PC-3 (cell line): ENCODE measurements at regions not wholly inside any gene's neighbourhood (a gene's known extent, or its start where the extent isn't known, plus 50 kb on each side); places are given as distances from the start of the nearest gene placed in this dataset.
A peak's percentile ranks its signal among the peaks of the same experiment; 100 is the strongest.

Experiments
- ATAC-seq: fragments of 200-7000 bp; cut with Tn5 transposase; 2 replicates; pipeline ENCODE4 v1.9.1; 2020; ENCODE audit warnings: mild to moderate bottlenecking, moderate library complexity
- BruUV-seq: library from RNA; stranded (reverse); fragments of 400-500 nt; replicated peaks from 2 replicates; lab custom pipeline; 2021; lab: Mats Ljungman, UMichigan
- CTCF ChIA-PET: fragments of 300-600 bp; sonication (Branson Sonifier 250); formaldehyde crosslinking; loops from one replicate; lab custom pipeline; 2022; ENCODE audit warnings: antibody characterized with exemption; lab: Charles Lee
- POLR2A ChIA-PET: fragments of 300-600 bp; sonication (Branson Sonifier 250); formaldehyde crosslinking; loops from one replicate; lab custom pipeline; 2022; ENCODE audit warnings: antibody characterized with exemption; ENCODE audit not compliant: unreplicated experiment; lab: Charles Lee
- DNase-seq: peaks from one replicate; pipeline ENCODE4 v3.0.0-alpha.2; 2015
- H2AFZ ChIP-seq: fragments of 300-600 bp; sonication (generic); 2 replicates; pipeline ENCODE4 v1.6.0; 2016; ENCODE audit warnings: antibody characterized with exemption, low read length
- H3F3A ChIP-seq: fragments of 300-600 bp; sonication (generic); one replicate; pipeline ENCODE4 v1.6.0; 2017; ENCODE audit warnings: antibody characterized with exemption, low read length, control low read depth, mild to moderate bottlenecking; ENCODE audit not compliant: unreplicated experiment
- H3K27ac ChIP-seq: fragments of 300-600 bp; sonication (generic); 2 replicates; pipeline ENCODE4 v1.5.1; 2016; ENCODE audit warnings: mild to moderate bottlenecking, low read length
- H3K27me3 ChIP-seq: fragments of 300-600 bp; sonication (generic); 2 replicates; pipeline ENCODE4 v1.6.1; 2016; ENCODE audit warnings: low read length, mixed read lengths
- H3K36me3 ChIP-seq: fragments of 300-600 bp; sonication (generic); 2 replicates; pipeline ENCODE4 v1.6.1; 2016; ENCODE audit warnings: low read depth, mixed run types, low read length, mixed read lengths
- H3K4me1 ChIP-seq: fragments of 300-600 bp; sonication (generic); 2 replicates; pipeline ENCODE4 v1.5.1; 2016; ENCODE audit warnings: low read length; ENCODE audit not compliant: insufficient read depth
- H3K4me2 ChIP-seq: fragments of 300-600 bp; sonication (generic); 2 replicates; pipeline ENCODE4 v1.6.0; 2016; ENCODE audit warnings: low read length
- H3K4me3 ChIP-seq: fragments of 300-600 bp; sonication (generic); 2 replicates; pipeline ENCODE4 v1.5.1; 2016; ENCODE audit warnings: mild to moderate bottlenecking, low read length, mixed read lengths
- H3K79me2 ChIP-seq: fragments of 300-600 bp; sonication (generic); 2 replicates; pipeline ENCODE4 v1.6.1; 2017; ENCODE audit warnings: low read length, mixed read lengths
- H3K9ac ChIP-seq: fragments of 300-600 bp; sonication (generic); 2 replicates; pipeline ENCODE4 v1.6.0; 2016; ENCODE audit warnings: mild to moderate bottlenecking, low read length
- H3K9me2 ChIP-seq: fragments of 300-600 bp; sonication (generic); replicated peaks from 2 replicates; pipeline ENCODE4 v1.6.1; 2016; ENCODE audit warnings: mixed run types, low read length, mixed read lengths
- H3K9me3 ChIP-seq: fragments of 300-600 bp; sonication (generic); 2 replicates; pipeline ENCODE4 v1.6.1; 2016; ENCODE audit warnings: low read length, mixed read lengths
- H4K20me1 ChIP-seq: fragments of 300-600 bp; sonication (generic); 2 replicates; pipeline ENCODE4 v1.6.1; 2016; ENCODE audit warnings: low read length, mixed read lengths
- CTCF ChIP-seq: fragments of 300-600 bp; sonication (generic); conservative IDR thresholded peaks from 2 replicates; pipeline ENCODE4 v1.5.1; 2017; ENCODE audit warnings: antibody characterized with exemption, low read depth, mild to moderate bottlenecking, low read length
- EZH2 ChIP-seq: fragments of 300-600 bp; sonication (generic); IDR thresholded peaks from one replicate; pipeline ENCODE4 v1.6.1; 2017; ENCODE audit warnings: antibody characterized with exemption, mild to moderate bottlenecking, low read length; ENCODE audit not compliant: unreplicated experiment
- EZH2phosphoT487 ChIP-seq: fragments of 300-600 bp; sonication (generic); IDR thresholded peaks from 2 replicates; pipeline ENCODE4 v1.6.1; 2018; ENCODE audit warnings: mild to moderate bottlenecking, antibody characterized with exemption, low read length, borderline replicate concordance
- intact Hi-C: fragments of 100-400 bp; cut with micrococcal nuclease; formaldehyde crosslinking; loops from 2 replicates; pipeline ENCODE4 v1.9.0; 2023

GRCh38 chr20:48166082-48166835, 381.0 kb upstream of the SULF2 start:
- H3K4me2 ChIP-seq: peak overlapping the region; percentile 39
- no peak overlapping the region for H3K9ac ChIP-seq
- peaks cover 14% of the 10 kb centered on the region for H3K4me1 ChIP-seq
- CTCF ChIA-PET: no interaction called here
- ATAC-seq: peak; percentile 55
- H3F3A ChIP-seq: no peaks in the 10 kb centered on the region
- TF ChIP-seq EZH2 (no peak), CTCF (no peak), EZH2phosphoT487 (no peak)
- H3K9me2 ChIP-seq: no peaks in the 10 kb centered on the region
- no peaks in the 10 kb centered on the region for H3K79me2 ChIP-seq
- no peaks in the 10 kb centered on the region for H4K20me1 ChIP-seq
- H3K27ac ChIP-seq: no peak overlapping the region
- peak overlapping the region; percentile 39; the same call in 1 of the 2 replicates for H2AFZ ChIP-seq
- POLR2A ChIA-PET: no interaction called here
- peak; percentile 28 for DNase-seq
- H3K36me3 ChIP-seq: no peaks in the 10 kb centered on the region
- intact Hi-C loops: no loop called here
- no peaks in the 10 kb centered on the region for H3K9me3 ChIP-seq
- H3K4me3 ChIP-seq: no peak overlapping the region
- BruUV-seq: no TSS peak
- no peaks in the 10 kb centered on the region; the same call in 1 of the 2 replicates for H3K27me3 ChIP-seq

DNA sequence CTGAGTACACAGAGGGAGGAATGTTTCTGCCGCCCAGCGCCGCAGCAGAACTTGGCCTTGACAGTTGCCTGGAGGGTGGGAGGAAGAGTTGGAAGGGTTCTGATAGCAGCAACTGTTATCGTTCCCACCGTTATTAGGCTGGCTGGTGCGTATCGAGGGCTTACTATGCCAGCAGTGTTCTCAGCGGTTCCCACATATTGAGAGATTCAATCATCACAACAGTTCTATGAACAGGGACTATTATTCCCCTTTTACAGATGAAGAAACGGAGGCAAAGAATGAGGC, 380.1 kb upstream of the SULF2 start:
- Histone ChIP-seq H4K20me1 (no peaks in the 10 kb centered on the region), H3K9me2 (no peaks in the 10 kb centered on the region), H3K27ac (no peak overlapping the region), H3K4me3 (no peak overlapping the region), H3K9ac (no peak overlapping the region), H3F3A (no peaks in the 10 kb centered on the region), H3K4me2 (no peak overlapping the region), H3K27me3 (no peaks in the 10 kb centered on the region; the same call in 1 of the 2 replicates), H3K4me1 (peaks cover 14% of the 10 kb centered on the region), H3K36me3 (no peaks in the 10 kb centered on the region), H3K79me2 (no peaks in the 10 kb centered on the region), H3K9me3 (no peaks in the 10 kb centered on the region), H2AFZ (no peak overlapping the region)
- CTCF ChIA-PET: no interaction called here
- TF ChIP-seq EZH2phosphoT487 (no peak), CTCF (no peak), EZH2 (no peak)
- ATAC-seq: no peak
- intact Hi-C loops: no loop called here
- POLR2A ChIA-PET: no interaction called here
- no peak for DNase-seq
- no TSS peak for BruUV-seq

DNA sequence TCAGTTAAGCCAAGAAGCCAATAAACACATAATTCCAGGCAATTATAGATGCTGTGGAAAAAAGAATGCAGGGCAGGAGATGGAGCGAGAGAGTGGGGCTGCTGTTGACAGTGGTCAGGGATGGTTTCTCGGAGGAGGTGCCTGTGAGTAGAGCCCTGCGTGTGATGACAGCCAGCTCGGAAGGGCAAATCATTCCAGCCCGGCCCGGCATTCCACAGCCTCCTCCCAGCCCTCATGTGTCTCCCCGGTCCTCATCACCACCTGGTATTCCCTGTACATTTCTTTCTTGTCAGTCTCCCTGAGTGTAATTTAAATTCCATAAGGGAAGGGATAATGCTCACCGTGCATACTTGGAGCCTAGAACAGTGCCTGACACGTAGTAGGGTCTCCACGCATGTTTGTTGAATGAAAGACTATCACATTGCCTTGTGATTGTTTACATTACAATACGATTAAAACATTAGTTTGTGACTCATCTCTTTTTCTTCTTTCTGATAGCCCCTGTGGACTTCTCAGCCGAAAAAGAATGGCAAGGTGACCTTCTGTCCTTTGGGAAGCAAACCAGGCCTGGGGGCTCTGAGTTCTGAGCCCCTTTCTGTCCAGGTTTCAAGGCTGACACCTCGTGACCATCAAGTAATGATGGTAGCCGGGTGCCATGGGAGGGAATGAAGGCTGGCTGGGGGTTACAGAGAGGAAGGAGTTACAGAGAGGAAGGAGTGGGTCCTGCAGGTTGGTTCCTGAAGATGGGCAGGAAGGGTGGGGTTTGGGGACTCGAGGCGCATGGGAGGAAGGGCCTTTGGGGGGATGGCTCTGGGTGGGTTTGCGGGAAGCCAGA, 379.5 kb upstream of the SULF2 start:
- CTCF ChIA-PET: no interaction called here
- Histone ChIP-seq H3K9me3 (no peaks in the 10 kb centered on the region), H4K20me1 (no peaks in the 10 kb centered on the region), H3K4me2 (no peak overlapping the region), H3K36me3 (no peaks in the 10 kb centered on the region), H3K79me2 (no peaks in the 10 kb centered on the region), H3K27ac (no peak overlapping the region), H3K9ac (no peak overlapping the region), H3K9me2 (no peaks in the 10 kb centered on the region), H3K27me3 (no peaks in the 10 kb centered on the region; the same call in 1 of the 2 replicates), H3F3A (no peaks in the 10 kb centered on the region), H3K4me1 (peaks cover 14% of the 10 kb centered on the region), H3K4me3 (no peak overlapping the region), H2AFZ (no peak overlapping the region)
- TF ChIP-seq CTCF (no peak), EZH2 (no peak), EZH2phosphoT487 (no peak)
- intact Hi-C loops: no loop called here
- BruUV-seq: no TSS peak
- ATAC-seq (no peak), DNase-seq (no peak)
- POLR2A ChIA-PET: no interaction called here
